Spinal cord (tissue), 9 donors: ENCODE measurements at regions not wholly inside any gene's neighbourhood (a gene's known extent, or its start where the extent isn't known, plus 50 kb on each side); places are given as distances from the start of the nearest gene placed in this dataset.

ENCODE experiments used
- DNase-seq, 6 donors: peaks; one replicate each; pipeline versions ENCODE4 v3.0.0 to v3.0.0-alpha.2; 2013 to 2015; ENCODE audit warnings: low spot score in 6 of 6, low read depth in 4 of 6
- H3K27ac ChIP-seq: one replicate; pipeline ENCODE4 v1.5.1; 2013; ENCODE audit warnings: low read depth, low read length, control low read depth
- H3K27me3 ChIP-seq: one replicate; pipeline ENCODE4 v1.6.1; 2013; ENCODE audit warnings: low read length; ENCODE audit not compliant: control insufficient read depth, insufficient read depth
- H3K36me3 ChIP-seq: one replicate; pipeline ENCODE4 v1.6.1; 2013; ENCODE audit warnings: low read length; ENCODE audit not compliant: control insufficient read depth, insufficient read depth
- H3K4me1 ChIP-seq: one replicate; pipeline ENCODE4 v1.6.1; 2013; ENCODE audit warnings: low read length; ENCODE audit not compliant: control insufficient read depth, insufficient read depth
- H3K4me3 ChIP-seq: one replicate; pipeline ENCODE4 v1.5.1; 2013; ENCODE audit warnings: low read depth, low read length, control low read depth
- H3K9me3 ChIP-seq: one replicate; pipeline ENCODE4 v1.6.1; 2013; ENCODE audit warnings: low read length; ENCODE audit not compliant: control insufficient read depth, insufficient read depth
- WGBS: methylation state at CpG from one replicate; pipeline ENCODE4 v1.1.5; 2013; ENCODE audit warnings: missing lambda C conversion rate; ENCODE audit not compliant: insufficient coverage; 5-methylcytosine and 5-hydroxymethylcytosine counted together
- donor health status: healthy.

GRCh38 chr14:45716572-45716971 lies 463.6 kb upstream of the MIS18BP1 start:
- H3K9me3 ChIP-seq = no peaks in the 10 kb centered on the region
- H3K4me1 ChIP-seq = no peaks in the 10 kb centered on the region
- H3K27ac ChIP-seq = no peak overlapping the region
- WGBS = 18% methylated on average over 5 of the region's 9 CpGs
- no peak overlapping the region for H3K4me3 ChIP-seq
- DNase-seq = peak in 1 of 6 donors; percentile 88
- H3K36me3 ChIP-seq = no peaks in the 10 kb centered on the region
- no peaks in the 10 kb centered on the region for H3K27me3 ChIP-seq

- no peak overlapping the region for H3K4me3 ChIP-seq
- DNase-seq = peak in 1 of 6 donors; percentile 9
- WGBS = no CpG with 5 or more reads among the region's 1 CpG
- no peaks in the 10 kb centered on the region for H3K36me3 ChIP-seq
- no peaks in the 10 kb centered on the region for H3K27me3 ChIP-seq
- H3K9me3 ChIP-seq = no peaks in the 10 kb centered on the region
- H3K4me1 ChIP-seq = no peaks in the 10 kb centered on the region
- no peak overlapping the region for H3K27ac ChIP-seq
These were observed 462.9 kb upstream of the MIS18BP1 start for GRCh38 chr14:45715946-45716345.

- no peaks in the 10 kb centered on the region for H3K36me3 ChIP-seq
- H3K9me3 ChIP-seq = no peaks in the 10 kb centered on the region
- H3K4me3 ChIP-seq = no peak overlapping the region
- no peak overlapping the region for H3K27ac ChIP-seq
- H3K27me3 ChIP-seq = no peaks in the 10 kb centered on the region
- no peaks in the 10 kb centered on the region for H3K4me1 ChIP-seq
- no peak for DNase-seq
- WGBS = 96% methylated on average over 4 of the region's 4 CpGs
These were observed 456.5 kb upstream of the MIS18BP1 start for GRCh38 chr14:45709541-45709940.

- Histone ChIP-seq H3K4me3 (no peak overlapping the region), H3K36me3 (no peaks in the 10 kb centered on the region), H3K27ac (no peak overlapping the region), H3K9me3 (no peaks in the 10 kb centered on the region), H3K27me3 (no peaks in the 10 kb centered on the region), H3K4me1 (no peaks in the 10 kb centered on the region)
- WGBS = 69% methylated on average over 2 of the region's 7 CpGs
- peak in 2 of 6 donors; percentile 9 to 18 for DNase-seq
These were observed 453.0 kb upstream of the MIS18BP1 start for GRCh38 chr14:45705940-45706534.

GRCh38 chr14:45699471-45699870 lies 446.5 kb upstream of the MIS18BP1 start:
- 18% methylated on average over 4 of the region's 5 CpGs for WGBS
- no peak overlapping the region for H3K4me3 ChIP-seq
- H3K27me3 ChIP-seq = no peaks in the 10 kb centered on the region
- no peak overlapping the region for H3K27ac ChIP-seq
- peak in 2 of 6 donors; percentile 36 to 73 for DNase-seq
- H3K9me3 ChIP-seq = no peaks in the 10 kb centered on the region
- no peaks in the 10 kb centered on the region for H3K4me1 ChIP-seq
- H3K36me3 ChIP-seq = no peaks in the 10 kb centered on the region

- Histone ChIP-seq H3K9me3 (no peaks in the 10 kb centered on the region), H3K27ac (no peak overlapping the region), H3K4me3 (no peak overlapping the region), H3K4me1 (no peaks in the 10 kb centered on the region), H3K36me3 (no peaks in the 10 kb centered on the region), H3K27me3 (no peaks in the 10 kb centered on the region)
- WGBS = no CpG with 5 or more reads among the region's 1 CpG
- DNase-seq = peak in 2 of 6 donors; percentile 35 to 68
These were observed 445.6 kb upstream of the MIS18BP1 start for GRCh38 chr14:45698462-45699134.

GRCh38 chr14:45686771-45687170 lies 433.8 kb upstream of the MIS18BP1 start:
- WGBS = no CpG with 5 or more reads among the region's 4 CpGs
- no peak overlapping the region for H3K27ac ChIP-seq

GRCh38 chr14:45680531-45680930 lies 427.5 kb upstream of the MIS18BP1 start:
- H3K9me3 ChIP-seq = peaks cover 2% of the 10 kb centered on the region
- H3K36me3 ChIP-seq = no peaks in the 10 kb centered on the region
- H3K4me3 ChIP-seq = no peak overlapping the region
- no peaks in the 10 kb centered on the region for H3K4me1 ChIP-seq
- H3K27me3 ChIP-seq = no peaks in the 10 kb centered on the region
- no peak overlapping the region for H3K27ac ChIP-seq
- no peak for DNase-seq

More at GRCh38 chr14:45686771-45687170, 433.8 kb upstream of the MIS18BP1 start:
- no peaks in the 10 kb centered on the region for H3K4me1 ChIP-seq
- DNase-seq = no peak
- no peaks in the 10 kb centered on the region for H3K36me3 ChIP-seq
- H3K9me3 ChIP-seq = peaks cover 2% of the 10 kb centered on the region
- H3K27me3 ChIP-seq = no peaks in the 10 kb centered on the region
- H3K4me3 ChIP-seq = no peak overlapping the region

- Histone ChIP-seq H3K4me1 (no peaks in the 10 kb centered on the region), H3K9me3 (peaks cover 2% of the 10 kb centered on the region), H3K4me3 (no peak overlapping the region), H3K27ac (no peak overlapping the region), H3K27me3 (no peaks in the 10 kb centered on the region), H3K36me3 (no peaks in the 10 kb centered on the region)
- DNase-seq = peak in 1 of 6 donors; percentile 19
- WGBS = no CpG with 5 or more reads among the region's 1 CpG
These were observed 426.9 kb upstream of the MIS18BP1 start for GRCh38 chr14:45679853-45680252.

GRCh38 chr14:45678163-45678562 lies 425.2 kb upstream of the MIS18BP1 start:
- Histone ChIP-seq H3K4me1 (no peaks in the 10 kb centered on the region), H3K27ac (no peak overlapping the region)

More at GRCh38 chr14:45678163-45678562, 425.2 kb upstream of the MIS18BP1 start:
- Histone ChIP-seq H3K36me3 (no peaks in the 10 kb centered on the region), H3K27me3 (no peaks in the 10 kb centered on the region), H3K4me3 (no peak overlapping the region), H3K9me3 (no peaks in the 10 kb centered on the region)
- DNase-seq = no peak
